Testis (tissue), 2 donors: ENCODE measurements at regions not wholly inside any gene's neighbourhood (a gene's known extent, or its start where the extent isn't known, plus 50 kb on each side); places are given as distances from the start of the nearest gene placed in this dataset.
"Not testable (repeated sequence)": the region's sequence is repeated elsewhere in the genome, so short reads cannot be mapped to it uniquely, and the experiment has no call there.

ENCODE experiments used
- DNase-seq: peaks from one replicate; pipeline ENCODE4 v3.0.0-alpha.2; 2019
- H3K27ac ChIP-seq, 2 donors: fragments of 200-600 bp; sonication (generic); one replicate each; pipeline ENCODE4 v1.5.1; 2019
- H3K27me3 ChIP-seq: fragments of 200-600 bp; sonication (generic); one replicate; pipeline ENCODE4 v1.5.1; 2019
- H3K36me3 ChIP-seq: fragments of 200-600 bp; sonication (generic); one replicate; pipeline ENCODE4 v1.5.1; 2017; ENCODE audit warnings: low read depth; ENCODE audit errors: missing control alignments
- H3K4me1 ChIP-seq: fragments of 200-600 bp; sonication (generic); one replicate; pipeline ENCODE4 v1.5.1; 2019
- H3K4me3 ChIP-seq, 2 donors: fragments of 200-600 bp; sonication (generic); one replicate each; pipeline ENCODE4 v1.5.1; 2017 to 2019
- H3K9me3 ChIP-seq: fragments of 200-600 bp; sonication (generic); one replicate; pipeline ENCODE4 v1.5.1; 2017
- POLR2A ChIP-seq: fragments of 450-650 bp; IDR thresholded peaks from one replicate; pipeline ENCODE4 v1.6.1; 2017; ENCODE audit warnings: antibody characterized with exemption, mild to moderate bottlenecking, moderate library complexity
- WGBS, 2 donors: methylation state at CpG; one replicate each; pipeline ENCODE4 v1.1.5; 2018; 5-methylcytosine and 5-hydroxymethylcytosine counted together
- intact Hi-C: fragments of 100-400 bp; cut with DNase I; formaldehyde crosslinking; loops from one replicate; pipeline ENCODE4 v1.15.1; 2023; ENCODE audit warnings: low total_unique reads
- TF ChIP-seq, protein P1 (sequence below), 3 experiments: fragments of 450-650 bp in 2 of 3; fragments of 200-600 bp in 1 of 3; sonication (generic) in 1 of 3; IDR thresholded peaks; one replicate each; pipeline ENCODE4 v1.5.1; 2016 to 2019; ENCODE audit warnings: antibody characterized with exemption in 3 of 3, mild to moderate bottlenecking in 2 of 3, moderate library complexity in 1 of 3

DNA sequence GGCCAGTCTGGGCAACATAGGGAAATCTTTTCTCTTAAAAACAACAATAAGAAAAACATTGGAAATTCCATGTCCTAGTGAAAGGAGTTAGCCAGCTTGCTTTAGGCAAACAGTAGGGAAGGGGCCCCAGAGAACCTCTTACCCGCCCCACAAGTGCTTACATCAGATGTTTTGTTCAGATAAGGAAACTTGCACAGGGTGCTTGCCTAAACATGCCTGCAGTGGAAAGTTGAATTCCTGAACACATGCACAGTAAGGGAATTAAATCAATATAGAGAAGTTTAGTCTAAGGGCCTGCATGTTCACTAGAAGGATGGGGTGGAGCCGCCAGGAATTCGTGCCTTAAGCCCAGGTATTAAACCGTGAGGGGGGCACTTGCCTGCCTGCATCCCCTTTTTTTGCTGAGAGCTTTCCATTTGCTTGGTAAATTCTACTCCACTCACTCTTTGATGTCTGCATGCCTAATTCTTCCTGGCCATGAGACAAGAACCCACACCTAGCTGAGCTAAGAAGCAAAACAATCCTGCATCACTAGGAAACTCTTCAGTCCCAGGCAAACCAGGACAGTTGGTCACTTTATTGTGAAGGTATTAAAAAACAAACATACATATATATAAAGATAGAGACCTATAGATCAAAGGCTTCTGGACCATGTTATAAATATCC, 499.0 kb downstream of the SIPA1L2 start:
- H3K36me3 ChIP-seq = no peaks in the 10 kb centered on the region
- TF ChIP-seq, protein P1, sequence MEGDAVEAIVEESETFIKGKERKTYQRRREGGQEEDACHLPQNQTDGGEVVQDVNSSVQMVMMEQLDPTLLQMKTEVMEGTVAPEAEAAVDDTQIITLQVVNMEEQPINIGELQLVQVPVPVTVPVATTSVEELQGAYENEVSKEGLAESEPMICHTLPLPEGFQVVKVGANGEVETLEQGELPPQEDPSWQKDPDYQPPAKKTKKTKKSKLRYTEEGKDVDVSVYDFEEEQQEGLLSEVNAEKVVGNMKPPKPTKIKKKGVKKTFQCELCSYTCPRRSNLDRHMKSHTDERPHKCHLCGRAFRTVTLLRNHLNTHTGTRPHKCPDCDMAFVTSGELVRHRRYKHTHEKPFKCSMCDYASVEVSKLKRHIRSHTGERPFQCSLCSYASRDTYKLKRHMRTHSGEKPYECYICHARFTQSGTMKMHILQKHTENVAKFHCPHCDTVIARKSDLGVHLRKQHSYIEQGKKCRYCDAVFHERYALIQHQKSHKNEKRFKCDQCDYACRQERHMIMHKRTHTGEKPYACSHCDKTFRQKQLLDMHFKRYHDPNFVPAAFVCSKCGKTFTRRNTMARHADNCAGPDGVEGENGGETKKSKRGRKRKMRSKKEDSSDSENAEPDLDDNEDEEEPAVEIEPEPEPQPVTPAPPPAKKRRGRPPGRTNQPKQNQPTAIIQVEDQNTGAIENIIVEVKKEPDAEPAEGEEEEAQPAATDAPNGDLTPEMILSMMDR (IDR thresholded peaks at IDR 0.05) = no peak
- TF ChIP-seq POLR2A = no peak
- no peaks in the 10 kb centered on the region for H3K27me3 ChIP-seq
- H3K27ac ChIP-seq = no peak overlapping the region
- DNase-seq = no peak
- no peaks in the 10 kb centered on the region for H3K9me3 ChIP-seq
- no peak overlapping the region for H3K4me3 ChIP-seq
- intact Hi-C loops = no loop called here
- H3K4me1 ChIP-seq = no peaks in the 10 kb centered on the region
- WGBS, 2 donors = 82 to 88% methylated on average over 4 of the region's 4 CpGs

DNA sequence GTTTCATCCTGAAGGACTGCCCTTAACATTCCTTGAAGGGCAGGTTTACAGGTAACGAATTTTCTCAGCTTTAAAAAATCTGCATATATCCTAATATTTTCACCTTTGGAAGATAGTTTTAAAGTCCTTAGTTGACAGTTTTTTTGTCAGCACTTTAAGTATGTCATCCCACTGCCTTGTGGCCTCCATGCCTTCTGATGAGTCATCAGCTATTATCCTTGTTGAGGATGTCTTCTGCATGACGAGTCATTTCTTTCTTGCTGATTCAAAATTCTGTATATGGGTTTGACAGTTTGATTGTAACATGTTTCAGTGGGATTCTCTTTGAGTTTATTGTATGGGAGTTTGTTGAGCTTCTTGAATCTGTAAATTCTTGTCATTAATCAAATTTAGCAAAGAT, 500.6 kb downstream of the DISC1 start:
- H3K4me3 ChIP-seq = no peak overlapping the region
- no peaks in the 10 kb centered on the region for H3K27me3 ChIP-seq
- no peak overlapping the region for H3K27ac ChIP-seq
- 79 to 87% methylated on average over 2 of the region's 2 CpGs for WGBS, 2 donors
- no peaks in the 10 kb centered on the region for H3K4me1 ChIP-seq
- H3K9me3 ChIP-seq = no peaks in the 10 kb centered on the region
- DNase-seq = no peak
- intact Hi-C loops = no loop called here
- TF ChIP-seq POLR2A = no peak
- H3K36me3 ChIP-seq = no peaks in the 10 kb centered on the region

- TF ChIP-seq, protein P1 (IDR thresholded peaks at IDR 0.05) = no peak
- TF ChIP-seq POLR2A = no peak
- Histone ChIP-seq H3K4me1 (no peaks in the 10 kb centered on the region), H3K9me3 (no peaks in the 10 kb centered on the region), H3K27me3 (no peaks in the 10 kb centered on the region), H3K4me3 (no peak overlapping the region), H3K27ac (no peak overlapping the region), H3K36me3 (no peaks in the 10 kb centered on the region)
- 76 to 83% methylated on average over 9 of the region's 9 CpGs for WGBS, 2 donors
- DNase-seq = no peak
- intact Hi-C loops = no loop called here
Observed at GRCh38 chr1:232123775-232124659, 497.4 kb downstream of the DISC1 start.

DNA sequence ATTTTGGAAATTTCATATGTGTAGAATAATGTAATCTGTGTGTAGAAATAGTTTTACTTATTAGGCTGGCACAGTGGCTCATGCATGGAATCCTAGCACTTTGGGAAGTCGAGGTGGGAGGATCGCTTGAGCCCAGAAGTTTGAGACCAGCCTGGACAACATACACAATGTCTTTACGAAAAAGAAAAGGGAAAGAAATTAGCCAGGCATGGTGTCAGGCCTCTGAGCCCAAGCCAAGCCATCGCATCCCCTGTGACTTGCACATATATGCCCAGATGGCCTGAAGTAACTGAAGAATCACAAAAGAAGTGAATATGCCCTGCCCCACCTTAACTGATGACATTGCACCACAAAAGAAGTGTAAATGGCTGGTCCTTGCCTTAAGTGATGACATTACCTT, 491.3 kb downstream of the DISC1 start:
- intact Hi-C loops, DNase-seq, H3K4me1 ChIP-seq, H3K4me3 ChIP-seq, H3K36me3 ChIP-seq, H3K27ac ChIP-seq, H3K9me3 ChIP-seq, H3K27me3 ChIP-seq: not testable (repeated sequence)
- 91 to 97% methylated on average over 4 of the region's 4 CpGs for WGBS, 2 donors

DNA sequence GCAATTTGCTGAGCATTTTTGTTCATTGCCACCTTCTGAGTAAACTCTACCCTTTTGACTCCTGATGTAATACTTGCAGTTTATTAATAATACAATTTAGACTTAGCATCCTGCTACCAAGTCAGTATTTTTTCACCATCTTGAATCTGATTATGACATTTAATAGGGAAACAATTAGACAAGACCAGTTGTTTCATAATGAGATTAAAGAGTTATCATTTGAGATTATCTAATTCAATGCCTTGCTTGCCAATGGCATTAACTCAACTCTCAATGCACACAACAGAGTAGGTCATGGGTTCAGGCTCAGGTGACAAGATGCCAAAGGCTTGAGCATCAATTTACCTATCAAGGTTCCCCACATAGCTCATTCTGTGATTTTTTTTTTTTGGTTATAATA, 488.4 kb downstream of the DISC1 start:
- DNase-seq = no peak
- Histone ChIP-seq H3K9me3 (no peaks in the 10 kb centered on the region), H3K27ac (no peak overlapping the region), H3K27me3 (no peaks in the 10 kb centered on the region), H3K36me3 (no peaks in the 10 kb centered on the region), H3K4me3 (no peak overlapping the region), H3K4me1 (no peaks in the 10 kb centered on the region)
- TF ChIP-seq POLR2A = no peak
- TF ChIP-seq, protein P1 (IDR thresholded peaks at IDR 0.05) = no peak
- intact Hi-C loops = no loop called here
